HG03571 (cell line): ENCODE measurements at regions not wholly inside any gene's neighbourhood (a gene's known extent, or its start where the extent isn't known, plus 50 kb on each side); places are given as distances from the start of the nearest gene placed in this dataset.

Experiments used
- ATAC-seq: cut with Tn5 transposase; IDR thresholded peaks from one replicate; pipeline ENCODE4 v1.9.1; 2021; ENCODE audit not compliant: unreplicated experiment

DNA sequence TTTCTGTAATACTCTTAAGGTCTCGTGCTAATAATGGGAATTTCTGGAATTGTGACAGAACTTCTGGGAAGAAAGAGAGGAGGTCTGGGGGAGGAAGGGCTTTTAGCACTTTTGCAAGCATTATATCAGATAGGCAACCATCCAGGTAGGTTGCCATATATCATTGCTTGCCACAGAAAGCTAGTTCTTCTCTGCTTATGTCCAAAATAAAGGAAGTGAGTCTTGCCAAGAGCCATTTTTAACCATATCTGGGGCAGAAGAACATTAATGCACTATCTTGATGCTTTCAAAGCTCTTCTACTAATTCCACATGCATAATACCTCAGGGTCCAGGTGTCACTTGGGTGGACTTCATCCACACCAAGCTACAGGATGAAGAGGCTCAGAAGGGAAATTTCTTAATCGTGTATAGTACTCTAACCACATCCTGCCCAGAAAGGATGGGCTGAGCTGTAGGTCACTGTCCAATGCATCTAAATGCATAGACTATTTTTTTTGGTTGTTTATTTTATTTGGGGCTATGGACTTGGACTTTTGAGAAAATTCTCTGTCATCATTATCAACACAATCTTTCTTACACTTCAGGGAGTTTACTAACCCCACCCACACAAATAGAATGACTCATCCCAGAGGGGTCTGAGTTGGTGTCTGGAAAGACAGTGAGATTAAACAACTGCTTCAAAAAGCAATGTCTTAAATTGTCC, 68.9 kb upstream of the ADO start:
- peak; percentile 61 for ATAC-seq

DNA sequence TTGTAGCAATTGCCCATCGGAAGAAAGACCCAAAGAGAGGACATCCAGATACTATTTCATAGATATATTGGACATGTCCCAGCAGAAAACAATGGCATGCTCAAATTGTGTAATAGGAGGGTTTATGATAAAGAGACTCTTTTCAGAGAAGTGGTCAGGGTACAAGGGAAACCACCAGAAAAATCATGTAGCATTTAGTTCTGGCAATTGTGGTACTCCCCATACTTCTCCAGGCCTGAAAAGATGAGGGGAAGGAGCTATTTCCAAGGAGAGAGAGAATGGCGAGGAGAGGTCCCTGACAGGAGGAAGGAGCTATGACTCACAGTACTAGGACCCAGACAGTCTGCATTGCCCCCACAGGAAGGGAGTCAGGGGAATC, 68.4 kb upstream of the ADO start:
- ATAC-seq, result no peak

DNA sequence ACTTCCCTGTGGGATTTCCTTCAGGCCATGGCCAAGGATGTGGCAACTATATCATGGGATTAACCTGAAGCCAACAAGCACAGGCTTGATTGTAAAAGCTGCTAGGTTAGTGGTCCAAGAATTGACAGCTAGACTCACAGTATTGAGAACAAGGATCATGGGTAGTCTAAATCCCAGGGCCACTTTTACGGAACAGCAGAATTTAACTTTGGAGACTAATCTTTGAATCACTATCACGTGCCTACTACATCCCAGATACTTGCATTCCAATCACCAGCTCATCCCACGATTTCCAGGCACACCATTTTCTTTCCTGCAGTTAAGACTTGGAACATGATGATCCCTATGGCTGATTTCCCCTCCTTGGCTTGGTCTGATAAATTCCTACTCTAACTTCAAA, 65.6 kb upstream of the ADO start:
- ATAC-seq, result no peak

DNA sequence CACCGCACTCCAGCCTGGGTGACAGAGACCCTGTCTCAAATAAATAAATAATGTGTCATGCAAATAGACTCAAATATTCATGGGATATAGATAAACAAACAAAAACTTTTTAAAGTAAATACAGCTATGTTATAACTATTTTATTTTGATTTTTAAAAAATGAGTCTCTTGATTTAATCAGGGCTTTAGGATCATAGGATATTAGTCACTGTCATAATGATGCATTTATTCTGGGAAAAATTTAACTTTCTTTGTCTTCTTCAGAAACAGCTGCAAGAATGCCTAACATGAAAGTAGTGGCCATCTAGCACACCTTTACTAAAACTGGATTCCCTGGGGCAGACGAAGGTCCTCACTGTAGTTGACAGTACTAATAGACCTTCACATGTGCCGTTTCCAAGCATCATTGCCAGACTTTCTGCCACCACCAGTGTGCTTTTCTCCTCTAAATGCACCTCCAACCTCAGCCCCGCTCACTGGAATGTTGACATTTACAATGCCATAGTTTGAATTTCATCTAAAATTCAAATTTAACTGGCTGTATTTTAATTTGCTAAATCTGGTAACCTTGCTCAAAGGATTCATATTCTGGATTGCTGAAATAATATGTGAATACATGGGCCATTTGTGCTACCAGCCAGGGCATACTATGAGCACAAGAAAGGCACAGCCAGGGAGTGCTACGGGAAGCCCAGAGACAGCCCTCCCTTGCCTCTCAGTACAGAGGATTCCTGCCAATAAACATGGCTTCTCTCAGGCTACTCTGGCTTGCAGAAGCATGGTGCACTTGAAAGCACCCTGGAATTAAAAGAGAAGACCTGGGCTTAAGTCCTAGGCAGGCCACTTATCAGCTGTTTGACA, 63.4 kb upstream of the ADO start:
- no peak for ATAC-seq

DNA sequence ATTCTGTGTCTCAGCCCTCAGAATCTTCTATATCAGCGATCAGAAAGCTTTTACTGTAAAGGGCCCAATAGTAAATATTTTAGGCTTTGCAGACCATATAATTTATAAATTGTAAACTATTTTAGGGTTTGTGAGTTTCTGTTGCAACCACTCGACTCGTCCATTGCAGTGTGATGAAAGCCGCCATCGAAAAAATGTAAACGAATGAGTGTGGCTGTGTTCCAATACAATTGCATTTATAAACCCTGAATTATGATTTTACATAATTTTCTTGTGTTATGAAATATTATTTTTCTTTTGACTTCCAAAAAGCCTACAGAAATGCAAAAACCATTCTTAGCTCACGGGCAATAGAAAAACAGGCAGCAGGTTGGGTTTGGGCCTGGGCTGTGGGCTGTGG, 62.5 kb upstream of the ADO start:
- ATAC-seq, result no peak

DNA sequence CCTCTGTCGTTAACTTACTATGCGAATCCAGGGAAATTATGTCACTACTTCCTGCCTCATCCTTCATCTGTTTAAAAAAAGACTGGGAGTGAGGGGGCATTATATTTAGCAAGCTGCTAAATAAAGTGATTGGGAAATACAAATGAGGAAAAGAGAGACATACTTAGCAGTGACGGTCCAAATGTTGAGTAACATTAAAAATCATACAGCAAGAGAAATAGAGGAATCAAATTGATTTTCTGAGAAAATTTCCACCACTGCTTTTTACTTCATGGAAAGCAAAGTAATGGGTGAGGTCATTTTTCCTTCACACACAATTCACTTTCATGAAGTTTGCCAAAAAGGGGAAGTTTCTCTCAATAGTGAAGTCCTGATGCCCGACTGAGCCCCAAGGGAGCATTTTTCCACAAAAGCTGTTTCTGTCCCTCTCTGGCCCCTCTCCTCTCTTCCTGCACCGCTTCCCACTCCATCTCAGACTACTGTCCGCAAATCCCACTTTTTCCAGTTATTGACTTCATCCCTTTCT, 61.9 kb upstream of the ADO start:
- no peak for ATAC-seq

DNA sequence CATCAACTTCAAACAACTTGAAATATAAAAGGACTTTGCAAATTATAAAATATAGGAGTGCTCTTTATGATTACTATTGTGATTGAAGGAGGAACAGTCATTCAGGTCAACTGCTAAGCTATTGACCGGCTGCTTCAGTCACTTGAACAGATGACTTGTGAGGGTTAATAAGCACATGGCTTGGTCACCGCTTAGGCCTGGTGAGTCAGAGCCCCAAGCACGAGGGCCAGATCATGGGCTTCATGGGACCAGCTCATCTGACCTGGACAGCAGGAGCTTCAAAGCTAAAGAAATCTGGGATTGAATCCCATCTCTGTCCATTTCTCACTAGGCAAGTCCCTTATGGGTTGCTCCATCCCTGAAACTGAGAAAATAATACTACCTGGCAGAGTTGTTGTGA, 60.4 kb upstream of the ADO start:
- no peak for ATAC-seq

DNA sequence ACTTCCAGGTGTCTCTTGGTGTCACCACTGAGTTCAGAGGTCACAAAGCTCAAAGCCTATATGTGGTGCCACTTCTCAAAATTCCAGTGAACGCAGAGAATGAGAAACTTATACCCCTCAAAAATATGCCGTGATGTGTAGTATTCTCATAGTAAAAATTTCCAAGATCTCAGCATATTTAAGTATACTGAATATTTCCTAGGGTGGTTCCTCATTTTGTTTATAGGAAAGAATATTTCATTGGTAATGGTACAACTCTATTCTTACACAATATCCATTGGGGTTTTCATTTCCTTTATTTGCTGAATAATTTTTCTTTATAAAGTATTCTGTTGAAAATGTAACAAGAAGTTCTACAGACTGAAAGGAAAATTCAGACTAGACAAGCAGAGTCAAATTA, 58.9 kb upstream of the ADO start:
- no peak for ATAC-seq

DNA sequence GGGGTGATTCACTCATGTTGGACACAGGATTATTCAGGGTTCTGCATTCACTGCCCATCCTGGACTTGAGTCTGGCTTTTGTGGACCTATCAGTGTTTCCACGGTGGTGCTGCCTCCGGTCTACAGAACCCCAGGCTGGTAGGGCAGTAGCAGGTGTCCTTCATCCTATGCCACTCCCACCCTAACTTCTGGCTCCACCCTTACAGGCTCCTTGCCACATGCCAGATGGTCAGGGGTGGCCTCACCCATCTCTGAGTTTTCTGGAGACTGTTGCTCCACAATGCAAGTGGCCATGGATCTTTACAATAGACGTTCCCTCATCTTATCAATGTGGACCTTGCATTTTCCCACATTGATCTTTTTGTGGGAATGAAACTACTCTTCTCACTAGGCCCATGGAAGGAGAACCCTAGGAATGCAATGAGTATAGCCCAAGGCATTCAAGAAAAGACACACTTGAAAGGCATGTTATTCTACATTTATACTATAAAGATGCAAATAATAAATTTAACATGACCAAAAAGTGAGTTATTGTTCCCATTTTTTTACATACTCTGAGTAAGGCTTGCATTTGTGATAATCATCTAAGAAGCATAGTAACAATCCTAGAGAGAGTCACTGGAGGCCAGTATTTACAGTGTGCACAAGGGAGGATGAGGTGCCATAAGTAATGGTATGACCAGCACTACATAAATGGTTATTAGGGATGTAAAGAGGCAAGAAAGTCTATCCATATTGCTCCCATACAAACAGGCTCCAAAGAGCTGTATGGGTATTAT, 57.4 kb upstream of the ADO start:
- ATAC-seq, result no peak

DNA sequence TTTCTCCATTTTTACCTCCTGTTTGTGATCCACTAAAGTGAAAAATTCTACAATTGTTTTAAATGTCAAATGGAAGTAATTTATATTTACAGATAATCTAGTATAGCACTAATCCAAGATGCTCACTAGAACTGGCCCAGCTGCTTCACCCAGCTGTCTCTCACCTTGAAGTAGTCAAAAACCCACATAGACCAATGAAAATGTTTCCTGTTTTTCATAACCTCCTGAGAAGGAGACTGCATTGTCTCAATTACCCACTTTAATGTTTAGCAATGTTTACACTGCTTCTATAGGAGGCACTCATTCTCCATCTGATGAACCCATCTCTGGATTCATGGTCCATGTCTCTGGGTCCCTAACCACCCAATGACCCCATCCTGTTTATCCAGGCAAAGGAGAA, 56.1 kb upstream of the ADO start:
- no peak for ATAC-seq

DNA sequence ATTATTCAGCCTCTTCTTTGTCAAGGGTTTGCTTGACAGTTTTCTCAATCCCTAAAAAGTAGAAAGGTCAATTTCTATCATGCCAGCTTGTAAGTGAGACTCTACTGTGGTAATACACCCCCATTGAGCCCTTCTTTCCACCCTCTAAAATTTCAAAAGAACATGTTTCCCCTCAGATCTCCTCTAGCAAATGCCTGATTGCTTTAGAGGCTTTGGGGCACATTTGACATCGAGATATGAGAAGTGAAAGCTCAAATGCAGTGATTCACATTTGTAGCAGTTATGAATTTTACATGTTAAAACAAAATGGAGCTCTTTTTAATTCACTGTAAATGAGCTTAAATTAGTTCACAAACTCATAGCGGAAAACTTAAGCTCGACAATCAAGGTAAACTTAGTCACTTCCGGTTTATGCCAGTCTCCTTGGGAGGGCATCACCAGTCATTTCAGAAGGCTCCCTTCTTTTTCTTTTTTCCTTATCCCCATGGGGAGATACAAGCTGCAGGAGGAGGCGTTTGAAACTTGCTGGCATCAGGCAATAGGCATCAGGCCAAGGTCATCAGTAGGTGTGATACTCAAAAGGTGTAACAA, 55.3 kb upstream of the ADO start:
- ATAC-seq, result no peak
